ENCODE measurements at regions not wholly inside any gene's neighbourhood (a gene's known extent, or its start where the extent isn't known, plus 50 kb on each side); places are given as distances from the start of the nearest gene placed in this dataset.

DNA sequence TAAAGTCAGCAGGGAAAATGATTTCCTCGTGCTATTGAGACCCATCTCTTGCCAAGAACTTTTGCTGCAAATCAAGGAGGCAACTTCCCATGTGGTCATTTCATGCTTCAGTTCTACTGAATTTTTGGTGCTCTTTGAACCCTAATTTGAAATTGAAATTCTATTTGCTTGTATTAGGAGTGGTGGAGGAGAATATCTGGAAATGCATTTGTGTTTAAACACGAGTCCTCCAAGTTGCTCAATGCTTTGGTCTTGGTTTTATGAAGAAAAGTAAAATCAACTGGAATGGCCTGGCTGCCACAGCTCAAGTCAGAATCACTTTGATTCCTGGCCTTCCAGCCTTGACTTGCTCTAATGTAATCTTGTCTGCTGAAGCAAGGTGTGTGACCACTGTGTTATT lies 613.2 kb downstream of the TLE1 start:
- H3K4me3 ChIP-seq (ENCODE audit: low read length) = no peak overlapping the region
- H3K27me3 ChIP-seq (ENCODE audit: low read length) = no peaks in the 10 kb centered on the region
- no peaks in the 10 kb centered on the region for H3K9me2 ChIP-seq (replicated peaks; ENCODE audit: insufficient read depth, low read length)
- no peak overlapping the region for H2AFZ ChIP-seq (ENCODE audit: low read length)
- no peak overlapping the region for H3K27ac ChIP-seq (ENCODE audit: low read length)
- no peaks in the 10 kb centered on the region for H3K36me3 ChIP-seq (ENCODE audit: insufficient read depth, low read length)
- H3K9ac ChIP-seq (ENCODE audit: low read length) = no peak overlapping the region
- H4K20me1 ChIP-seq (ENCODE audit: insufficient read depth, low read depth, low read length) = no peaks in the 10 kb centered on the region
- H3K9me3 ChIP-seq (ENCODE audit: low read length) = peaks cover 34% of the 10 kb centered on the region
- H3K4me1 ChIP-seq (ENCODE audit: low read length) = no peaks in the 10 kb centered on the region
- H3K4me2 ChIP-seq (ENCODE audit: low read depth, low read length, poor library complexity, severe bottlenecking) = no peak overlapping the region
- H3K79me2 ChIP-seq (ENCODE audit: low read length) = no peaks in the 10 kb centered on the region
- no peak for DNase-seq

DNA sequence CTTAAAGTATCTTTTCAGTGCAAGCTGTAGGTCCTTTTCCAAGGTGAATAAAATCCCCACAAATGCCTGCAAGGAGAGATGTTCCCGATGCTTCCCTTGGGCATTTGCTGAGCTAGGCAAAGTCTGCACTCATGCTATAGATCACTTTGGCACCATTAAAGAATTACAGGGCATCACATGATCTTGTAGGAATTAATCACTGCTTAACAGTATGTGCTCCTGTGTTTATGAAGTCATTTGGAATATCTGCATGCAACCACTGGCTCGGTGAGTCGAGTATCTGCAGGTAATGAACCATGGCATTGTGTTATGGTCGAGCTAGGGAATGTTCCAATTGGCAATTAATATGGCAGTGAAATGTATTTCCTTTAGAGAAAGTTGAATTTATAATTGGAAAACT lies 615.1 kb downstream of the TLE1 start:
- no peak overlapping the region for H3K4me2 ChIP-seq (ENCODE audit: low read depth, low read length, poor library complexity, severe bottlenecking)
- no peaks in the 10 kb centered on the region for H3K4me1 ChIP-seq (ENCODE audit: low read length)
- no peak for DNase-seq
- H3K9me3 ChIP-seq (ENCODE audit: low read length) = peaks cover 28% of the 10 kb centered on the region
- no peak overlapping the region for H3K27ac ChIP-seq (ENCODE audit: low read length)
- H2AFZ ChIP-seq (ENCODE audit: low read length) = no peak overlapping the region
- no peaks in the 10 kb centered on the region for H3K79me2 ChIP-seq (ENCODE audit: low read length)
- H3K9me2 ChIP-seq (replicated peaks; ENCODE audit: insufficient read depth, low read length) = no peaks in the 10 kb centered on the region
- H4K20me1 ChIP-seq (ENCODE audit: insufficient read depth, low read depth, low read length) = no peaks in the 10 kb centered on the region
- no peaks in the 10 kb centered on the region for H3K36me3 ChIP-seq (ENCODE audit: insufficient read depth, low read length)
- no peak overlapping the region for H3K9ac ChIP-seq (ENCODE audit: low read length)
- no peaks in the 10 kb centered on the region for H3K27me3 ChIP-seq (ENCODE audit: low read length)
- no peak overlapping the region for H3K4me3 ChIP-seq (ENCODE audit: low read length)

DNA sequence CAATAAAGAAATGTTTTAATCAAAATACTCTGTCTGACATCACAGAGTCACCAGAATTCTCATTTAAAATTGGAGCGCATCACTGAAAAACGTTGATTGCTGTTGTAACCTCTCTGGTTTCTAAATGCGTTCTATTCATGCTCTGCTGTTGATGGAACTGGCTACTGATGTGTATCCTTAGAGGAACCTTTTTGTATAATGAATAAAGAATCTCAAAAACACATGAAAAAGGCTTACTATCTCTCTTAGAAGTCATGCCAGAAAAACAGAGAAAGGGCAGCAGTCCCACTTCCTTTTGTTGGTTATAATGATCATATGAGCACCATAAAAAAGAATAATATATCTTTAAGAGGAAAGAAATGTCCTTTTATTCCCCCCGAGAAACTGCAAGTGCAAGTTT lies 615.5 kb downstream of the TLE1 start:
- Histone ChIP-seq H3K9me3 (ENCODE audit: low read length) (peaks cover 32% of the 10 kb centered on the region), H3K27me3 (ENCODE audit: low read length) (no peaks in the 10 kb centered on the region), H3K4me2 (ENCODE audit: low read depth, low read length, poor library complexity, severe bottlenecking) (no peak overlapping the region), H2AFZ (ENCODE audit: low read length) (no peak overlapping the region), H3K9ac (ENCODE audit: low read length) (no peak overlapping the region), H3K27ac (ENCODE audit: low read length) (no peak overlapping the region), H3K9me2 (replicated peaks; ENCODE audit: insufficient read depth, low read length) (no peaks in the 10 kb centered on the region), H3K4me3 (ENCODE audit: low read length) (no peak overlapping the region), H3K36me3 (ENCODE audit: insufficient read depth, low read length) (no peaks in the 10 kb centered on the region), H3K4me1 (ENCODE audit: low read length) (no peaks in the 10 kb centered on the region), H3K79me2 (ENCODE audit: low read length) (no peaks in the 10 kb centered on the region), H4K20me1 (ENCODE audit: insufficient read depth, low read depth, low read length) (no peaks in the 10 kb centered on the region)
- DNase-seq = no peak

DNA sequence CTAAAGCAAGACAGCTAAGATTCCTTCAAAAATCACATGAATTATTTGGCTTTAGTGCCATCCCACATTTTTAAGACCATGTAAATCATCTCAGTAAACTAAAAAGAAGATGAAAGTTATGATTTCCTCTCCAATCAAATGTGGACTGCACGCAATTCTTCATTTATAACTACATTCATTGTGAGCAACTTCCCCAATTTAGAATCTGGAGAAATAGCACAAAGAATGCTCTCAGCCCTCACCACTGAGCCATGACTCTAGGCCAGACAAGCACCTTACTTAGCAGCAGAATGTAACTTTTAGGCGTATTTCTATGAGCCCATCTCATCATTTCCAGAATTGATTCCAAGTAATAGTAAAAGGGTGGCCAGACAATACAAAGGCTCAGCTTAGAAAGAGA lies 616.6 kb downstream of the TLE1 start:
- H3K27ac ChIP-seq (ENCODE audit: low read length) = no peak overlapping the region
- no peak overlapping the region for H3K4me3 ChIP-seq (ENCODE audit: low read length)
- no peak overlapping the region for H3K9ac ChIP-seq (ENCODE audit: low read length)
- no peak overlapping the region for H3K4me2 ChIP-seq (ENCODE audit: low read depth, low read length, poor library complexity, severe bottlenecking)
- H3K9me2 ChIP-seq (replicated peaks; ENCODE audit: insufficient read depth, low read length) = no peaks in the 10 kb centered on the region
- no peak for DNase-seq
- no peaks in the 10 kb centered on the region for H3K4me1 ChIP-seq (ENCODE audit: low read length)
- peaks cover 39% of the 10 kb centered on the region for H3K9me3 ChIP-seq (ENCODE audit: low read length)
- no peaks in the 10 kb centered on the region for H3K36me3 ChIP-seq (ENCODE audit: insufficient read depth, low read length)
- H4K20me1 ChIP-seq (ENCODE audit: insufficient read depth, low read depth, low read length) = no peaks in the 10 kb centered on the region
- H3K79me2 ChIP-seq (ENCODE audit: low read length) = no peaks in the 10 kb centered on the region
- H3K27me3 ChIP-seq (ENCODE audit: low read length) = no peaks in the 10 kb centered on the region
- H2AFZ ChIP-seq (ENCODE audit: low read length) = no peak overlapping the region

DNA sequence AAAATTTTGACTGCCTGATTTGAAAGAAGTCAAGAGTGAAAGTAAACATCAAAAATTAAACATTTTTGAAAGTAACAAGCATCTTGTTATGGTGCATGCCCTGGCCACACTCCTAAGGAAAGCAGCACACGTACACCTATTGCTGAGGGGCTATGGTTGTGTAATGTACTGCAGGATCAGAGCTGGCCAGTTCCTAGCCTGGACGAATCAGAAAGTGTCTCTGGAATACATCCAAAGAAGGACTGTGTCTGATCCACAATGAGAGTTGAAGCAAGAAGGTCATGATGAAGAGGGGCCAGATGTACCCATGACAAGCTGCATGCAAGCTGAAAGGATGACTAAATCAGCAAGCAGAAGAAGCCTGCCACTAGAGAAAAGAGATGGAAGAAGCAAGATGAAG lies 618.2 kb downstream of the TLE1 start:
- H3K4me1 ChIP-seq (ENCODE audit: low read length) = no peaks in the 10 kb centered on the region
- no peak overlapping the region for H3K9ac ChIP-seq (ENCODE audit: low read length)
- no peaks in the 10 kb centered on the region for H4K20me1 ChIP-seq (ENCODE audit: insufficient read depth, low read depth, low read length)
- no peaks in the 10 kb centered on the region for H3K9me2 ChIP-seq (replicated peaks; ENCODE audit: insufficient read depth, low read length)
- no peak overlapping the region for H2AFZ ChIP-seq (ENCODE audit: low read length)
- H3K4me2 ChIP-seq (ENCODE audit: low read depth, low read length, poor library complexity, severe bottlenecking) = no peak overlapping the region
- no peaks in the 10 kb centered on the region for H3K79me2 ChIP-seq (ENCODE audit: low read length)
- no peaks in the 10 kb centered on the region for H3K27me3 ChIP-seq (ENCODE audit: low read length)
- DNase-seq = no peak
- H3K9me3 ChIP-seq (ENCODE audit: low read length) = peaks cover 33% of the 10 kb centered on the region
- H3K36me3 ChIP-seq (ENCODE audit: insufficient read depth, low read length) = no peaks in the 10 kb centered on the region
- no peak overlapping the region for H3K27ac ChIP-seq (ENCODE audit: low read length)
- H3K4me3 ChIP-seq (ENCODE audit: low read length) = no peak overlapping the region

DNA sequence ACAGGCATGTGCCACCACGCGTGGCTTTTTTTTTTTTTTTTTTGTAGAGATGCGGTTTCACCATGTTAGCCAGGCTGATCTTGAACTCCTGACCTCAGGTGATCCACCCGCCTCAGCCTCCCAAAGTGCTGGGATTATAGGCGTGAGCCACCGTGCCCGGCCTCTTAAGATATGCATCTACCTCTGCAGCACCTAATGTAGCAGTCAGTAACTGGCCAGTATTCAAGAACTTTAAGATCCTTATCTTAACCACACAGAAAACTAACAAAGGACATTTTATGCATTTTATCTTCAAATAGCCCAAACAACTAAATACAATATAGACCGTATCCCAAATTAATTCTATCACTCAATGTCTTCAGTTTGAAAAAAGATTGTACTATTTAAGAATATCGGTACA lies 618.7 kb downstream of the TLE1 start:
- DNase-seq = no peak
- no peak overlapping the region for H3K4me2 ChIP-seq (ENCODE audit: low read depth, low read length, poor library complexity, severe bottlenecking)
- no peaks in the 10 kb centered on the region for H3K9me2 ChIP-seq (replicated peaks; ENCODE audit: insufficient read depth, low read length)
- no peak overlapping the region for H3K4me3 ChIP-seq (ENCODE audit: low read length)
- H3K9ac ChIP-seq (ENCODE audit: low read length) = no peak overlapping the region
- no peaks in the 10 kb centered on the region for H3K27me3 ChIP-seq (ENCODE audit: low read length)
- peaks cover 32% of the 10 kb centered on the region for H3K9me3 ChIP-seq (ENCODE audit: low read length)
- H2AFZ ChIP-seq (ENCODE audit: low read length) = no peak overlapping the region
- no peaks in the 10 kb centered on the region for H4K20me1 ChIP-seq (ENCODE audit: insufficient read depth, low read depth, low read length)
- no peaks in the 10 kb centered on the region for H3K79me2 ChIP-seq (ENCODE audit: low read length)
- H3K36me3 ChIP-seq (ENCODE audit: insufficient read depth, low read length) = no peaks in the 10 kb centered on the region
- H3K4me1 ChIP-seq (ENCODE audit: low read length) = no peaks in the 10 kb centered on the region
- H3K27ac ChIP-seq (ENCODE audit: low read length) = no peak overlapping the region

DNA sequence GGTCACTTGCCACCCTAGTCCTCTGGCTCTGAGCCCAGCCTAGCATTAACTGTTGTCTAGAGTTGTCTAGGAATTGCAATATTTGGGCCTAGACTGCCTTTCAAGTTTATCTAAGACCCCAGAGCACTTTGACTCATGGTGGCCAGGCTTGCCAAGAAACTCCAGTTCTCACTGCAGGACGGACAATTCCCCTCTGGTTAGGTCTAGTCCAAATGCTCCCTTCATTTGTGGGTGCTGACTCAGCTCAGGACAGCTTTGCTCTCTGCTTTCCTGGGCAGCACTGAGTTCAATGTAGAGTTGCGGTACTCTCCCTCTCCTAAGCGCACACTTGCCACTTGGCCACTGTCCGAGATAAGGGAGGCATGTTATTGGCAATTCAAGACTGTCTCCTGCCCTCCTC lies 619.4 kb downstream of the TLE1 start:
- H3K9ac ChIP-seq (ENCODE audit: low read length) = no peak overlapping the region
- H3K27ac ChIP-seq (ENCODE audit: low read length) = no peak overlapping the region
- no peaks in the 10 kb centered on the region for H3K9me2 ChIP-seq (replicated peaks; ENCODE audit: insufficient read depth, low read length)
- no peak overlapping the region for H3K4me2 ChIP-seq (ENCODE audit: low read depth, low read length, poor library complexity, severe bottlenecking)
- no peaks in the 10 kb centered on the region for H4K20me1 ChIP-seq (ENCODE audit: insufficient read depth, low read depth, low read length)
- H2AFZ ChIP-seq (ENCODE audit: low read length) = no peak overlapping the region
- H3K36me3 ChIP-seq (ENCODE audit: insufficient read depth, low read length) = no peaks in the 10 kb centered on the region
- no peak overlapping the region for H3K4me3 ChIP-seq (ENCODE audit: low read length)
- DNase-seq = no peak
- no peaks in the 10 kb centered on the region for H3K4me1 ChIP-seq (ENCODE audit: low read length)
- H3K79me2 ChIP-seq (ENCODE audit: low read length) = no peaks in the 10 kb centered on the region
- no peaks in the 10 kb centered on the region for H3K27me3 ChIP-seq (ENCODE audit: low read length)
- H3K9me3 ChIP-seq (ENCODE audit: low read length) = peaks cover 35% of the 10 kb centered on the region

DNA sequence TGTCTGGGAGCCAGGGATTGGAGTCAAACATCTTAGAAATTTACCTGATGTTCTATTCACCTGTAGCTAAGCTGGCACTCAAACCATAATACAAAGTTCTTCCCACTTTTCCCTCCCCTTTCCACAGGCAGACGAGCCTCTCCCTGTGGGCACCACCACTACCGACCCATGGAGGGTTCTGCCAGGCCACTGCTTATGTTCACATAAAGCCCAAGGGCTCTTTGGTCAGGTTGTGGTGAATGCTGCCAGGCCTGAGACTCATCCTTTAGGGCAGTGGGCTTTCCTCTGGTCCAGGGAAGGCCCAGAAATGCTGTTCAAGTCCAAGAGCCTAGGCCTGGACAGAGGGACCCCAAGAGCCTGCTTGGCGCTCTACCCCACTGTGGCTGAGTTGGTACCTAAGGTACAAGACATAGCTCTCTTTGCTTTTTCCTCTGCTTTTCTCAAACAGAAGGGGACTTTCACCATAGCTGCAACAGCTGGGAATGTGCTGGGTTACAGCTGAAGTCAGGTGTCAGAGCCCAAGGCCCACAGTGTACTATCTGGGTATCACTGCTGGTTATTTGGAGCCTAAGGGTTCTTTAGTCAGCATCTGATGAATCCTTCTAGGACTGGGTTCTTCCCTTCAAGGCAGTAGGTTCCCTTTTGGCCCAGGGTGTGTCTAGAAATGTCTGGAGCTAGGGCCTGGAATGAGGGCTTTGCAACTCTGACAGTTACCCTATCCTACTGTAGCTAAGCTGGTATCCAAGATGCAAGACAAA lies 620.1 kb downstream of the TLE1 start:
- Histone ChIP-seq H2AFZ (ENCODE audit: low read length) (no peak overlapping the region), H3K27me3 (ENCODE audit: low read length) (no peaks in the 10 kb centered on the region), H3K36me3 (ENCODE audit: insufficient read depth, low read length) (no peaks in the 10 kb centered on the region), H3K79me2 (ENCODE audit: low read length) (no peaks in the 10 kb centered on the region), H4K20me1 (ENCODE audit: insufficient read depth, low read depth, low read length) (no peaks in the 10 kb centered on the region), H3K4me1 (ENCODE audit: low read length) (no peaks in the 10 kb centered on the region), H3K9me3 (ENCODE audit: low read length) (peaks cover 36% of the 10 kb centered on the region), H3K27ac (ENCODE audit: low read length) (no peak overlapping the region), H3K4me2 (ENCODE audit: low read depth, low read length, poor library complexity, severe bottlenecking) (no peak overlapping the region), H3K4me3 (ENCODE audit: low read length) (no peak overlapping the region), H3K9ac (ENCODE audit: low read length) (no peak overlapping the region), H3K9me2 (replicated peaks; ENCODE audit: insufficient read depth, low read length) (no peaks in the 10 kb centered on the region)
- no peak for DNase-seq

All from Karpas-422 (cell line).